Left ventricle myocardium inferior (tissue), 1 donor: ENCODE measurements at regions not wholly inside any gene's neighbourhood (a gene's known extent, or its start where the extent isn't known, plus 50 kb on each side); places are given as distances from the start of the nearest gene placed in this dataset.
"Not testable (repeated sequence)": the region's sequence is repeated elsewhere in the genome, so short reads cannot be mapped to it uniquely, and the experiment has no call there.

Source experiments
- DNase-seq: peaks from one replicate; pipeline ENCODE4 v3.0.0-alpha.2; 2020
- H3K27ac ChIP-seq: fragments of 200-600 bp; replicated peaks from 2 replicates; pipeline ENCODE4 v1.8.0; 2021
- H3K27me3 ChIP-seq: fragments of 200-600 bp; 2 replicates; pipeline ENCODE4 v1.8.0; 2021; ENCODE audit warnings: low read depth
- H3K36me3 ChIP-seq: fragments of 200-600 bp; 2 replicates; pipeline ENCODE4 v1.8.0; 2021
- H3K4me1 ChIP-seq: fragments of 200-600 bp; 2 replicates; pipeline ENCODE4 v1.8.0; 2021
- H3K4me3 ChIP-seq: fragments of 200-600 bp; 2 replicates; pipeline ENCODE4 v1.8.0; 2021; ENCODE audit warnings: mild to moderate bottlenecking, moderate library complexity
- H3K9me3 ChIP-seq: fragments of 200-600 bp; replicated peaks from 2 replicates; pipeline ENCODE4 v1.8.0; 2021
- CTCF ChIP-seq: fragments of 200-600 bp; IDR thresholded peaks from 2 replicates; pipeline ENCODE4 v1.8.0; 2021; ENCODE audit warnings: antibody characterized with exemption, mild to moderate bottlenecking, borderline replicate concordance
- intact Hi-C: fragments of 100-400 bp; cut with micrococcal nuclease; formaldehyde crosslinking; loops from one replicate; pipeline ENCODE4 v1.11.0; 2022
- donor health status: DM: no; HTN: yes; CAD: no; lungs with severe emphysema.

GRCh38 chrX:66110112-66110511 is 53.9 kb upstream of the HEPH start:
- TF ChIP-seq CTCF, result peak; percentile 44

GRCh38 chrX:66107860-66108259 is 56.2 kb upstream of the HEPH start:
- DNase-seq, intact Hi-C loops, H3K9me3 ChIP-seq, H3K27me3 ChIP-seq, H3K4me3 ChIP-seq, H3K36me3 ChIP-seq, H3K4me1 ChIP-seq, H3K27ac ChIP-seq: not testable (repeated sequence)

More at GRCh38 chrX:66110112-66110511, 53.9 kb upstream of the HEPH start:
- H3K36me3 ChIP-seq, result no peaks in the 10 kb centered on the region
- DNase-seq, result no peak
- no peak overlapping the region for H3K4me3 ChIP-seq
- H3K9me3 ChIP-seq, result no peaks in the 10 kb centered on the region
- no peaks in the 10 kb centered on the region for H3K4me1 ChIP-seq
- intact Hi-C loops, result no loop called here
- no peak overlapping the region for H3K27ac ChIP-seq
- peaks cover 4% of the 10 kb centered on the region for H3K27me3 ChIP-seq

- H3K27ac ChIP-seq, intact Hi-C loops, H3K4me3 ChIP-seq, DNase-seq, H3K27me3 ChIP-seq, H3K9me3 ChIP-seq, H3K36me3 ChIP-seq, H3K4me1 ChIP-seq: not testable (repeated sequence)
Observed at GRCh38 chrX:66102398-66102797, 61.6 kb upstream of the HEPH start.

GRCh38 chrX:66098162-66098561 is 58.3 kb upstream of the VSIG4 start:
- peaks cover 8% of the 10 kb centered on the region for H3K9me3 ChIP-seq
- no peaks in the 10 kb centered on the region for H3K36me3 ChIP-seq
- intact Hi-C loops, result no loop called here
- TF ChIP-seq CTCF, result no peak
- no peak for DNase-seq
- no peak overlapping the region for H3K27ac ChIP-seq
- H3K27me3 ChIP-seq, result no peaks in the 10 kb centered on the region
- H3K4me3 ChIP-seq, result no peak overlapping the region
- H3K4me1 ChIP-seq, result no peaks in the 10 kb centered on the region

GRCh38 chrX:66096987-66097386 is 57.1 kb upstream of the VSIG4 start:
- H3K4me3 ChIP-seq, H3K4me1 ChIP-seq, H3K36me3 ChIP-seq, H3K9me3 ChIP-seq, DNase-seq, intact Hi-C loops, H3K27me3 ChIP-seq, H3K27ac ChIP-seq: not testable (repeated sequence)

- H3K36me3 ChIP-seq, H3K4me1 ChIP-seq, H3K27ac ChIP-seq, DNase-seq, H3K27me3 ChIP-seq, intact Hi-C loops, H3K9me3 ChIP-seq, H3K4me3 ChIP-seq: not testable (repeated sequence)
Observed at GRCh38 chrX:66090004-66090403, 50.1 kb upstream of the VSIG4 start.
